OCI-LY3 (cell line): ENCODE measurements at regions not wholly inside any gene's neighbourhood (a gene's known extent, or its start where the extent isn't known, plus 50 kb on each side); places are given as distances from the start of the nearest gene placed in this dataset.

Experiments
- H2AFZ ChIP-seq: fragments of 200-600, 300-600 bp; shearing (Covaris generic); 2 replicates; pipeline ENCODE4 v1.6.0; 2014; ENCODE audit warnings: antibody characterized with exemption, low read depth, low read length
- H3K27ac ChIP-seq: fragments of 200-600, 300-600 bp; sonication (generic); 2 replicates; pipeline ENCODE4 v1.5.1; 2014; ENCODE audit warnings: mild to moderate bottlenecking, low read length, moderate library complexity, mixed read lengths
- H3K27me3 ChIP-seq: fragments of 200-600, 300-600 bp; sonication (generic); 2 replicates; pipeline ENCODE4 v1.6.1; 2014; ENCODE audit warnings: low read depth, low read length, mixed read lengths
- H3K36me3 ChIP-seq: fragments of 200-600, 300-600 bp; sonication (generic); replicated peaks from 2 replicates; pipeline ENCODE3; 2014; ENCODE audit warnings: low read depth, low read length, mixed read lengths
- H3K4me1 ChIP-seq: fragments of 300-600, 200-600 bp; sonication (generic); 2 replicates; pipeline ENCODE4 v1.6.1; 2014; ENCODE audit warnings: low read length, mixed read lengths
- H3K4me2 ChIP-seq: fragments of 200-600, 300-600 bp; sonication (generic); 2 replicates; pipeline ENCODE4 v1.6.1; 2014; ENCODE audit warnings: low read length, mixed read lengths
- H3K4me3 ChIP-seq: fragments of 300-600, 200-600 bp; sonication (generic); 2 replicates; pipeline ENCODE4 v1.5.1; 2014; ENCODE audit warnings: antibody characterized with exemption, mild to moderate bottlenecking, low read length, moderate library complexity
- H3K79me2 ChIP-seq: fragments of 300-600, 200-600 bp; shearing (Covaris generic); 2 replicates; pipeline ENCODE4 v1.6.1; 2014; ENCODE audit warnings: mild to moderate bottlenecking, low read length, mixed read lengths
- H3K9ac ChIP-seq: fragments of 300-600, 200-600 bp; shearing (Covaris generic); 2 replicates; pipeline ENCODE4 v1.6.0; 2014; ENCODE audit warnings: mild to moderate bottlenecking, low read length, moderate library complexity
- H3K9me3 ChIP-seq: fragments of 200-600, 300-600 bp; shearing (Covaris generic); 2 replicates; pipeline ENCODE4 v1.6.1; 2014; ENCODE audit warnings: low read length, mixed read lengths; ENCODE audit not compliant: insufficient read depth
- H4K20me1 ChIP-seq: fragments of 200-600, 300-600 bp; sonication (generic); 2 replicates; pipeline ENCODE4 v1.6.1; 2016; ENCODE audit warnings: low read length, mixed read lengths; ENCODE audit not compliant: insufficient read depth
- EZH2phosphoT487 ChIP-seq: fragments of 200-600 bp; shearing (Covaris generic); IDR thresholded peaks from 2 replicates; pipeline ENCODE4 v1.6.1; 2018; ENCODE audit warnings: antibody characterized with exemption, mixed run types, low read depth
- TF ChIP-seq, protein P1 (sequence below): fragments of 200-600, 300-600 bp; sonication (generic); IDR thresholded peaks from 2 replicates; pipeline ENCODE4 v1.5.1; 2014; ENCODE audit warnings: antibody characterized with exemption, low read length, low read depth

DNA sequence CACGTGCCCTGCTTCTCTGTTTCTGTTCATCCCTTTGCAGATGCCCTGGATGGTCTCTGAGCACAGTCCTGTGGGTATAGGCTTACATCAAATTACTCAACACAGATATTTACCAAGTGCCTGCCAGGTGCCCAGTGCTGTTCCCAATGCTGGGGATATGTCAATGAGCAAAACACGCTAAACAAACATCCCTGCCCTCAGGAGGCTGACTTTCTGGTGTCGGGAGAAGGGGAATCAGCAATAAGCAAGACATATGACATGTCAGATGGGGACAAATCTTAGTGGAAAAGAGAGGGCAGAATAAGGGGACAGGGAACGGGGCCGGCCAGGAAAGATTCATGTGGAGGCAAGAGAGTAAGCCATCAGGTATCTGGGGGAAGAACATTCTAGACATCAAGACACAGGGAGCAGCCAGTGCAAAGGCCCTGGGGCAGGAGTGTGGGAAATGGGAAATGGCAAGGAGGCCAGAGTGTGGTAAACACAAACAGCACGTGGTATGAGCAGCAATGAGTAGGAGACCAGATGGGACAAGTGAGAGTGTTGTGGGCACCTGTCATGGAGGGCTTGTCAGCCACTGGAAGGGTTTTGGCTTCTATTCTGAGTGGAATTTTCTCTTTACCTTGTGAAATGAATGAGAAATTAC lies 160.2 kb upstream of the KAZN start:
- Histone ChIP-seq H3K27me3 (no peaks in the 10 kb centered on the region), H3K9ac (no peak overlapping the region), H3K79me2 (no peaks in the 10 kb centered on the region), H3K4me2 (no peak overlapping the region), H3K36me3 (no peaks in the 10 kb centered on the region), H3K27ac (no peak overlapping the region), H3K4me1 (no peaks in the 10 kb centered on the region), H3K9me3 (no peaks in the 10 kb centered on the region), H4K20me1 (no peaks in the 10 kb centered on the region), H2AFZ (no peak overlapping the region), H3K4me3 (no peak overlapping the region)
- TF ChIP-seq, protein P1, sequence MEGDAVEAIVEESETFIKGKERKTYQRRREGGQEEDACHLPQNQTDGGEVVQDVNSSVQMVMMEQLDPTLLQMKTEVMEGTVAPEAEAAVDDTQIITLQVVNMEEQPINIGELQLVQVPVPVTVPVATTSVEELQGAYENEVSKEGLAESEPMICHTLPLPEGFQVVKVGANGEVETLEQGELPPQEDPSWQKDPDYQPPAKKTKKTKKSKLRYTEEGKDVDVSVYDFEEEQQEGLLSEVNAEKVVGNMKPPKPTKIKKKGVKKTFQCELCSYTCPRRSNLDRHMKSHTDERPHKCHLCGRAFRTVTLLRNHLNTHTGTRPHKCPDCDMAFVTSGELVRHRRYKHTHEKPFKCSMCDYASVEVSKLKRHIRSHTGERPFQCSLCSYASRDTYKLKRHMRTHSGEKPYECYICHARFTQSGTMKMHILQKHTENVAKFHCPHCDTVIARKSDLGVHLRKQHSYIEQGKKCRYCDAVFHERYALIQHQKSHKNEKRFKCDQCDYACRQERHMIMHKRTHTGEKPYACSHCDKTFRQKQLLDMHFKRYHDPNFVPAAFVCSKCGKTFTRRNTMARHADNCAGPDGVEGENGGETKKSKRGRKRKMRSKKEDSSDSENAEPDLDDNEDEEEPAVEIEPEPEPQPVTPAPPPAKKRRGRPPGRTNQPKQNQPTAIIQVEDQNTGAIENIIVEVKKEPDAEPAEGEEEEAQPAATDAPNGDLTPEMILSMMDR, result no peak
- no peak for TF ChIP-seq EZH2phosphoT487

DNA sequence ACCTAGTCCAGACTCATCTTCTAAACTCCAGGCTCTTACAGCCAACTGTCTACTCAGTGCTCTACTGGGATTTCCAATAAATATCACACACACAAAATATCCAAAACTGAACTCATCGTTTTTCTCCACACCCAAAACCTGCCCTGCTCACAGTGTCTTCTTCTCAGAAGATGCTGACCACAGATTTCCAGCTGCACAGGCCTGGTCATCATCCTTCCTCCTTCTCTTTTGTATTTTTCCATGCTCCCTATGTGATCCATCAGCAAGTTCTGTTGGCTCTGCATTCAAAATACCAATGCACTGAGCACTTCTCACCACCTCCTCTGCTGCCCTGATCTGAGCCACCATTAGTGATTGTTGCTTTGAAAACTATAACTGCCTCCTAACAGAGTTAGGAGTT lies 159.5 kb upstream of the KAZN start:
- H3K27me3 ChIP-seq, result no peaks in the 10 kb centered on the region
- no peak overlapping the region for H3K4me2 ChIP-seq
- H4K20me1 ChIP-seq, result no peaks in the 10 kb centered on the region
- no peak for TF ChIP-seq EZH2phosphoT487
- H2AFZ ChIP-seq, result no peak overlapping the region
- H3K4me1 ChIP-seq, result no peaks in the 10 kb centered on the region
- no peaks in the 10 kb centered on the region for H3K9me3 ChIP-seq
- no peak overlapping the region for H3K27ac ChIP-seq
- H3K9ac ChIP-seq, result no peak overlapping the region
- no peak overlapping the region for H3K4me3 ChIP-seq
- no peaks in the 10 kb centered on the region for H3K79me2 ChIP-seq
- H3K36me3 ChIP-seq, result no peaks in the 10 kb centered on the region

DNA sequence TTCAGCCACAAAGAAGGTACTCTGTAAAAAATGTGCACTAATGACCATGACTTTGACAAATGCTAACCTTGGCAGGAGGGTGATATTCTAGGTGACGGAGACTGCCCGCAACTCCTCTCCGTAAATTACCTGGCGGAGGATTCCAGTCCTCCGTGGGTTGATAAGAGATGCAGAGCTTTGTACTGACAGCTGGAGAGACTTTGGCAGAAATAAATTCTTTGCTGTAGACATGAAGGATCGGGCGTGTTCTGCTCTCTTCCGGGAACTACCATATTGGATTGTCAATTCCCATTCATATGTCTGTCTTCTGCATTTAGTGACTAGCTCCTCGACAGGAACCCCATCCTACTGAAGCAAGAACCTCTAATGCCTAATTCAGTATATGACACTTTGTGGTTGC lies 158.3 kb upstream of the KAZN start:
- Histone ChIP-seq H3K4me1 (no peaks in the 10 kb centered on the region), H3K9ac (no peak overlapping the region), H3K4me3 (no peak overlapping the region), H3K79me2 (no peaks in the 10 kb centered on the region), H2AFZ (no peak overlapping the region), H3K27me3 (no peaks in the 10 kb centered on the region), H3K36me3 (no peaks in the 10 kb centered on the region), H3K9me3 (no peaks in the 10 kb centered on the region), H3K4me2 (no peak overlapping the region), H4K20me1 (no peaks in the 10 kb centered on the region), H3K27ac (no peak overlapping the region)
- no peak for TF ChIP-seq EZH2phosphoT487
- TF ChIP-seq, protein P1, result no peak

DNA sequence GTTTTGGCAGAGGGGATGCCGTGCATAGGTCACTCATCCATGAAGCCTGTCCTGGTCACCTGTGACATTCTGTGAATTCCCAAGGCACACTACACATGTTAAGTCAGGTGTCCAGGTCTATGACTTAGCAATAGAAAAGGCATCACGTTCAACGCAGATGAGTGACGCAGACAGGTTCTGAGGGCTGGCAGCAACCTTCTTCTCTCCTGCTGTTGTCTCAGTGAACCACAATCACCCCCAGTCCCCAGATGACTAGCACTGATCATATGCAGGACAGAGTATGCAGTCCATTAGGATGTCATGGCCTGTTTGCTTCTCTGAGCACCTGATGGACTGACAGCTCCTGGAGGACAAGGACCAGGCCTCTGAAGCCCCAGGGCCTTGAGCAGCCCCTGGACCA lies 157.8 kb upstream of the KAZN start:
- TF ChIP-seq EZH2phosphoT487, result no peak
- TF ChIP-seq, protein P1, result no peak
- H3K4me2 ChIP-seq, result no peak overlapping the region
- H3K36me3 ChIP-seq, result no peaks in the 10 kb centered on the region
- no peak overlapping the region for H3K9ac ChIP-seq
- H4K20me1 ChIP-seq, result no peaks in the 10 kb centered on the region
- no peaks in the 10 kb centered on the region for H3K27me3 ChIP-seq
- no peak overlapping the region for H3K4me3 ChIP-seq
- H3K4me1 ChIP-seq, result no peaks in the 10 kb centered on the region
- H3K27ac ChIP-seq, result no peak overlapping the region
- no peak overlapping the region for H2AFZ ChIP-seq
- no peaks in the 10 kb centered on the region for H3K9me3 ChIP-seq
- no peaks in the 10 kb centered on the region for H3K79me2 ChIP-seq
